ENCODE measurements at regions not wholly inside any gene's neighbourhood (a gene's known extent, or its start where the extent isn't known, plus 50 kb on each side); places are given as distances from the start of the nearest gene placed in this dataset.

GRCh38 chr3:106365061-106365691 lies 496.4 kb upstream of the CBLB start:
- DNase-seq, result no peak

- no peak for DNase-seq
These were observed 497.5 kb upstream of the CBLB start for GRCh38 chr3:106366352-106366751.

- no peak for DNase-seq
These were observed 498.7 kb upstream of the CBLB start for GRCh38 chr3:106367496-106367895.

- DNase-seq, result no peak
These were observed 502.6 kb upstream of the CBLB start for GRCh38 chr3:106371221-106371970.

GRCh38 chr3:106371971-106372805 lies 503.4 kb upstream of the CBLB start:
- DNase-seq, result no peak

GRCh38 chr3:106372806-106373190 lies 504.0 kb upstream of the CBLB start:
- DNase-seq, result no peak

- DNase-seq, result no peak
These were observed 507.3 kb upstream of the CBLB start for GRCh38 chr3:106376016-106376570.

GRCh38 chr3:106379251-106379750 lies 510.5 kb upstream of the CBLB start:
- no peak for DNase-seq

- DNase-seq, result no peak
These were observed 511.4 kb upstream of the CBLB start for GRCh38 chr3:106380232-106380631.

- DNase-seq, result no peak
These were observed 512.6 kb upstream of the CBLB start for GRCh38 chr3:106381286-106381938.

GRCh38 chr3:106381939-106382335 lies 513.1 kb upstream of the CBLB start:
- no peak for DNase-seq

- no peak for DNase-seq
These were observed 517.2 kb upstream of the CBLB start for GRCh38 chr3:106386050-106386449.

GRCh38 chr3:106392915-106393314 lies 524.1 kb upstream of the CBLB start:
- DNase-seq, result no peak

- DNase-seq, result no peak
These were observed 528.2 kb upstream of the CBLB start for GRCh38 chr3:106397006-106397405.

- DNase-seq, result peak; percentile 25
These were observed 530.2 kb upstream of the CBLB start for GRCh38 chr3:106398891-106399600.

GRCh38 chr3:106399761-106400160 lies 530.9 kb upstream of the CBLB start:
- DNase-seq, result peak; percentile 79

- no peak for DNase-seq
These were observed 533.1 kb upstream of the CBLB start for GRCh38 chr3:106401666-106402490.

GRCh38 chr3:106403371-106404145 lies 534.7 kb upstream of the CBLB start:
- no peak for DNase-seq

GRCh38 chr3:106413683-106414082 lies 544.9 kb upstream of the CBLB start:
- DNase-seq, result no peak

GRCh38 chr3:106420628-106421027 lies 551.8 kb upstream of the CBLB start:
- DNase-seq, result no peak
